OCI-LY7 (cell line): ENCODE measurements at regions not wholly inside any gene's neighbourhood (a gene's known extent, or its start where the extent isn't known, plus 50 kb on each side); places are given as distances from the start of the nearest gene placed in this dataset.

Experiments
- BruUV-seq: library from RNA; stranded (reverse); fragments of 400-500 nt; replicated peaks from 2 replicates; lab custom pipeline; 2021; lab: Mats Ljungman, UMichigan
- CTCF ChIA-PET: fragments of 300-600 bp; sonication (Branson Sonifier 250); formaldehyde crosslinking; loops from one replicate; lab custom pipeline; 2022; ENCODE audit warnings: antibody characterized with exemption; ENCODE audit not compliant: unreplicated experiment; lab: Charles Lee
- POLR2A ChIA-PET: fragments of 300-600 bp; sonication (Branson Sonifier 250); formaldehyde crosslinking; loops from one replicate; lab custom pipeline; 2022; ENCODE audit warnings: antibody characterized with exemption; lab: Charles Lee
- DNase-seq: peaks from one replicate; pipeline ENCODE4 v3.0.0-alpha.2; 2015; ENCODE audit warnings: low spot score
- H2AFZ ChIP-seq: fragments of 200-600 bp; sonication (generic), shearing (Covaris generic); 2 replicates; pipeline ENCODE4 v1.6.1; 2014; ENCODE audit warnings: mild to moderate bottlenecking, antibody characterized with exemption, low read length, moderate library complexity
- H3K27ac ChIP-seq: fragments of 200-600 bp; sonication (generic); 2 replicates; pipeline ENCODE4 v1.5.1; 2014; ENCODE audit warnings: mixed run types, low read depth, mild to moderate bottlenecking, moderate library complexity, low read length, inconsistent platforms; ENCODE audit not compliant: poor library complexity, severe bottlenecking
- H3K36me3 ChIP-seq: fragments of 200-600 bp; sonication (generic); 2 replicates; pipeline ENCODE4 v1.6.1; 2014; ENCODE audit warnings: mild to moderate bottlenecking, antibody characterized with exemption, low read length, moderate library complexity, mixed read lengths; ENCODE audit not compliant: insufficient read depth
- H3K4me1 ChIP-seq: fragments of 200-600 bp; sonication (generic); 2 replicates; pipeline ENCODE4 v1.5.1; 2014; ENCODE audit warnings: mild to moderate bottlenecking, low read length; ENCODE audit not compliant: insufficient read depth, poor library complexity, severe bottlenecking
- H3K4me2 ChIP-seq: fragments of 200-600 bp; sonication (generic); 2 replicates; pipeline ENCODE4 v1.6.1; 2014; ENCODE audit warnings: mild to moderate bottlenecking, low read length
- H3K4me3 ChIP-seq: fragments of 200-600 bp; sonication (generic); 2 replicates; pipeline ENCODE4 v1.5.1; 2014; ENCODE audit warnings: mild to moderate bottlenecking, low read depth, low read length; ENCODE audit not compliant: poor library complexity, severe bottlenecking
- H3K79me2 ChIP-seq: fragments of 200-600 bp; sonication (generic); 2 replicates; pipeline ENCODE4 v1.6.1; 2016; ENCODE audit warnings: low read depth, mild to moderate bottlenecking, low read length, moderate library complexity, mixed read lengths; ENCODE audit not compliant: insufficient read depth
- H3K9me2 ChIP-seq: fragments of 200-600 bp; sonication (generic); 2 replicates; pipeline ENCODE4 v1.6.1; 2016; ENCODE audit warnings: mild to moderate bottlenecking, low read length, mixed read lengths; ENCODE audit not compliant: insufficient read depth
- H3K9me3 ChIP-seq: fragments of 200-600 bp; sonication (generic); 2 replicates; pipeline ENCODE4 v1.6.1; 2014; ENCODE audit warnings: mild to moderate bottlenecking, mixed run types, low read length, mixed read lengths
- H4K20me1 ChIP-seq: fragments of 200-600 bp; sonication (generic); 2 replicates; pipeline ENCODE4 v1.6.1; 2014; ENCODE audit warnings: mild to moderate bottlenecking, antibody characterized with exemption, low read length, moderate library complexity, mixed read lengths; ENCODE audit not compliant: insufficient read depth
- EZH2phosphoT487 ChIP-seq: fragments of 200-600 bp; sonication (generic); IDR thresholded peaks from 2 replicates; pipeline ENCODE4 v1.6.1; 2018; ENCODE audit warnings: low read depth, borderline replicate concordance, mild to moderate bottlenecking, mixed run types, antibody characterized with exemption, low read length, moderate library complexity, mixed read lengths
- intact Hi-C: fragments of 100-400 bp; cut with micrococcal nuclease; formaldehyde crosslinking; loops from one replicate; pipeline ENCODE4 v1.10.0; 2022; ENCODE audit not compliant: unreplicated experiment
- TF ChIP-seq, protein P1 (sequence below): fragments of 200-600 bp; sonication (generic); conservative IDR thresholded peaks from 2 replicates; pipeline ENCODE4 v1.5.1; 2014; ENCODE audit warnings: mild to moderate bottlenecking, antibody characterized with exemption, low read length, moderate library complexity, mixed read lengths

DNA sequence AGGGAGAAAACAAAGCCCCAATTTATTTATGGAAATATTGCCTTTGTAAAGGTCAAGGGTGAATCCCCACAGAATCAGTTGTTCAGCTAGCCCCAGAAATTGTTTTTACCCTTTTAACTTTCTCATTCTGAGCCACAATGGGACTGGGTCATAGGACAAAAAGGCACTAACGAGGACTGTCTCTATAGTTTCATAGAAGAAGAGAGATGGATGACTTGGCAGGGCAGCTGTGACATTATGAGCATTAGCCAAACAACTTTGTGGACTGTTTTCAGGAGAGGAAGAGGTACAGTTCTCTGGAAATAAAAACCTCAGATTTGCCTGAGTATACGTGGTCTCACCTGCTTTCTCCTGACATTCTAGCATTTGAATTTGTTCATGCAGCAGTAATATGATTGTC lies 1155.8 kb upstream of the CHAC2 start:
- BruUV-seq: no TSS peak
- POLR2A ChIA-PET: no interaction called here
- H3K4me3 ChIP-seq: no peak overlapping the region

DNA sequence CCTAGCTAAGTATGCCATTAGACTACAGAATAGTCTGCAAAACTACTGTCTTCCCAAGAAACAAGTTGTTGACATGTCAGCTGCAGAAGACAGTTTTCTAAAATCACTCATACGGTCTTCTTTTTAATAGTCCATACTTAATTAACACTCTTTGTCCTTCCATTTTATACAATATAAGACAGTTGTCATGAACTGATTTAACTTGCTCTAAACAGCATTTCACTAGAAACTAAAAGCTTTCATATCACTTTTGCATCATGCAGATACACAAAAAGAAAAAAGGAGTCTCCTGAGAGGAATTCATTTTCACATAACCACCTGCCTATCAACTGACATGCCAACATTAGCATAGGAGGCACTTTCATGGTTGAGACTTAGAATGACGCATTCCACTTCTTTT lies 1159.6 kb upstream of the CHAC2 start:
- Histone ChIP-seq H3K27ac (no peak overlapping the region), H3K4me3 (no peak overlapping the region), H3K79me2 (no peaks in the 10 kb centered on the region), H3K4me2 (no peak overlapping the region), H3K9me2 (no peaks in the 10 kb centered on the region), H3K9me3 (no peaks in the 10 kb centered on the region), H3K36me3 (no peaks in the 10 kb centered on the region), H4K20me1 (no peaks in the 10 kb centered on the region), H3K4me1 (no peaks in the 10 kb centered on the region), H2AFZ (no peak overlapping the region)
- BruUV-seq: no TSS peak
- TF ChIP-seq, protein P1, sequence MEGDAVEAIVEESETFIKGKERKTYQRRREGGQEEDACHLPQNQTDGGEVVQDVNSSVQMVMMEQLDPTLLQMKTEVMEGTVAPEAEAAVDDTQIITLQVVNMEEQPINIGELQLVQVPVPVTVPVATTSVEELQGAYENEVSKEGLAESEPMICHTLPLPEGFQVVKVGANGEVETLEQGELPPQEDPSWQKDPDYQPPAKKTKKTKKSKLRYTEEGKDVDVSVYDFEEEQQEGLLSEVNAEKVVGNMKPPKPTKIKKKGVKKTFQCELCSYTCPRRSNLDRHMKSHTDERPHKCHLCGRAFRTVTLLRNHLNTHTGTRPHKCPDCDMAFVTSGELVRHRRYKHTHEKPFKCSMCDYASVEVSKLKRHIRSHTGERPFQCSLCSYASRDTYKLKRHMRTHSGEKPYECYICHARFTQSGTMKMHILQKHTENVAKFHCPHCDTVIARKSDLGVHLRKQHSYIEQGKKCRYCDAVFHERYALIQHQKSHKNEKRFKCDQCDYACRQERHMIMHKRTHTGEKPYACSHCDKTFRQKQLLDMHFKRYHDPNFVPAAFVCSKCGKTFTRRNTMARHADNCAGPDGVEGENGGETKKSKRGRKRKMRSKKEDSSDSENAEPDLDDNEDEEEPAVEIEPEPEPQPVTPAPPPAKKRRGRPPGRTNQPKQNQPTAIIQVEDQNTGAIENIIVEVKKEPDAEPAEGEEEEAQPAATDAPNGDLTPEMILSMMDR: no peak
- no peak for TF ChIP-seq EZH2phosphoT487
- ChIA-PET CTCF (no interaction called here), POLR2A (interaction anchor here (0.5 kb wide), 1 partner anchor 335 kb away, joined by 3 read pairs; no protein-coding TSS in a partner anchor)
- DNase-seq: no peak
- intact Hi-C loops: no loop called here

More for the DNA sequence above, 1155.8 kb upstream of the CHAC2 start:
- CTCF ChIA-PET: no interaction called here
- Histone ChIP-seq H3K79me2 (no peaks in the 10 kb centered on the region), H3K4me1 (no peaks in the 10 kb centered on the region), H3K9me3 (no peaks in the 10 kb centered on the region), H3K27ac (no peak overlapping the region), H2AFZ (no peak overlapping the region), H4K20me1 (no peaks in the 10 kb centered on the region), H3K9me2 (no peaks in the 10 kb centered on the region), H3K36me3 (no peaks in the 10 kb centered on the region), H3K4me2 (no peak overlapping the region)
- TF ChIP-seq, protein P1: no peak
- no peak for TF ChIP-seq EZH2phosphoT487
- intact Hi-C loops: no loop called here
- no peak for DNase-seq

DNA sequence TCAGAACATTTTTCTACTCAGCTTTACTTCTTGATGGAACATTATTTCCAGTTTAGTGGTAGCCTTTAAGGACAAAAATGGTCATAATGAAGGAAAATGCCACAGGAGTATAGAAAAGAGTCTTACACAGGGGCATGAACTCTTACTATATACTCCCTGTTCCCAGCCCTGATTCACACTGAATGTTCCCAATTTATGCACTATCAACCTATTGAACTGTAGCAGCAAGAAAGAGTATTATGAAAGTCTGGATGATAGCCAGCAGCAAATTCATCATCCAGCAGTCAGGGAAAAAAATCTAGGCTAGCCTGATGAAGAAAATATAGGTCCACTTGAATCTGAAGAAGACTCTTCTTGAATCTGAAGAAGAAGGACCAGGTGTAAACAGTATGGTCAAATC lies 1170.3 kb upstream of the CHAC2 start:
- BruUV-seq: no TSS peak
- intact Hi-C loops: no loop called here

More for the DNA sequence above, 1170.3 kb upstream of the CHAC2 start:
- H2AFZ ChIP-seq: no peak overlapping the region
- ChIA-PET CTCF (no interaction called here), POLR2A (no interaction called here)
- H3K36me3 ChIP-seq: no peaks in the 10 kb centered on the region
- H3K27ac ChIP-seq: no peak overlapping the region
- DNase-seq: no peak
- TF ChIP-seq, protein P1: no peak
- TF ChIP-seq EZH2phosphoT487: no peak
- no peak overlapping the region for H3K4me2 ChIP-seq
- no peaks in the 10 kb centered on the region for H3K4me1 ChIP-seq
- no peaks in the 10 kb centered on the region for H3K9me3 ChIP-seq
- H4K20me1 ChIP-seq: no peaks in the 10 kb centered on the region
- no peak overlapping the region for H3K4me3 ChIP-seq
- H3K9me2 ChIP-seq: no peaks in the 10 kb centered on the region
- no peaks in the 10 kb centered on the region for H3K79me2 ChIP-seq
